ENCODE measurements at regions not wholly inside any gene's neighbourhood (a gene's known extent, or its start where the extent isn't known, plus 50 kb on each side); places are given as distances from the start of the nearest gene placed in this dataset.

DNA sequence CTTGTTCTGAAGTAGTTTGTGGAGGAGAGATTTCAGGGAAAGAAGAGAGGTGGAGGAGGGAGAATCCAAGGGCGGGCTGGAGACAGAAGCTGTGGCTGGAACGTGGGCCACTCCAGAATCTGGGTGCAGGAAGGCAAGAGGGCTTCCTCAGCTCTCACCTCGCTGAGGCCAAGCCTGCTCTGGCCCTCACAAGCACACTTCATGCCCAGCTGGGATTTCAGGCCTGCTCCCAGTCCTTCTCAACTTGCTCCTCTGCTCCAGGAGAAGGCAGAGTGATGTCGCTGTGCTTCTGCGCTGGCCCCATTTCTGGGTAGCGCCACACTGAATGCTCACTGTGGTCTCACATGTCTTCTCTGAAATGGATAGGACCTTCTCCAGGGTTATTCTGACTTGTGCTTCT, 328.8 kb downstream of the FGF9 start:
- no peak for DNase-seq (ENCODE audit: low read depth in 2 of 2, low spot score in 1 of 2)

GRCh38 chr13:22000191-22000590, 329.3 kb downstream of the FGF9 start:
- no peak for DNase-seq (ENCODE audit: low read depth in 2 of 2, low spot score in 1 of 2)

DNA sequence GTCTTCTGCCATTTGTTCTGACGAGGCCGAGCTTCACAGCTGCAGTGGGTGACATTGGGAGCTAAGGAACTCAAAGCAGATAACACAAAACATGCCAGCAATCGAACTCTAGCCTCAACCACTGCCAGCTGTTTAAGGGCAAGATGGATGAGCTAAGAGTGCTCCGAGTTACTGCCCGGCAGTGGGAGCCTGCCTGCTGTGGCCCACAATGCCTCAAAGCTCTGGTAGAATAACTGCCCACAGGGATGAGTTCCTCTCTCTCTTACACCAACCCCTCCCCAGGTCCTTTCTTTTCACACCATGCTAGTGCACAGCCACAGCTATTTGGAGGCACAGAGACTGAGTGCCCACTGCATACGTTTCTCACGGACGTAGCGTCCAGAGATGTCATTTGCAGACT, 330.5 kb downstream of the FGF9 start:
- DNase-seq (ENCODE audit: low read depth in 2 of 2, low spot score in 1 of 2): no peak

DNA sequence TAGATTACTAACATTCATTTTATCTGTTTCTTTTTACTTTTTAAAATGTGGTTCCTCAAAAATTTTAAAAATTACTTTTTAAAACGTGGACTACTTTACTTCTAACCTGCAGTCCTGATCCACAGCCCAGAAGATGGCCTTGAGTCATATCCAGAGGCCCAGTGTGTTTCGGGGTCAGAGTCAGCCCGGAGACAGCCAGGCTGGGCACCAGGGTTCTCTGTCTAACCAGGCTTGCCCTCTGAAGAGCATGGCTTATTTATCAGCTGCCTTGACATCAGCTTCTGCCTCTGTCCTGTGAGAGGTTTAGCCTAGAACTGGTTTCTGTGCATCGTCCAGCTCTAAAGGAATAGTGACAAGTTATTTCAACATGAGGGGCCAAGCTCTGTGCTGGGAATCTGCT, 332.0 kb downstream of the FGF9 start:
- DNase-seq (ENCODE audit: low read depth in 2 of 2, low spot score in 1 of 2): no peak

DNA sequence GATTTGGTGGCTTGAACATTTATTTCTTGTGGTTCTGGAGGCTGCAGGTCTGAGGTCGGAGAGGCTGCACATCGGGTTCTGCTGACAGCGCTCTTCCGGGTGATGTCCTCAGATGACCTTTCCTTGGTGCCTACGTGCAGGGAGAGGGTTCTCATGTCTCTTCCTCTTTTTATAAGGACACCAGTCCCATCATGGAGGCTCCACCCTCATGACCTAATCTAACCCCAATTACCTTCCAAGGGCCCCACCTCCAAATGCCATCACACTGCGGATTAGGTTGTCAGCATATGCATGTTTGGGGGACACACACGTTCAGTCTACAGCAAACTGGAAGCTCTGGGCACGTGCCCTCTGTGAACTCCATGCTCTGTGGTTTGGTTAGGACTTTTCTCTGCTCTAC, 338.6 kb downstream of the FGF9 start:
- DNase-seq (ENCODE audit: low read depth in 2 of 2, low spot score in 1 of 2): no peak

DNA sequence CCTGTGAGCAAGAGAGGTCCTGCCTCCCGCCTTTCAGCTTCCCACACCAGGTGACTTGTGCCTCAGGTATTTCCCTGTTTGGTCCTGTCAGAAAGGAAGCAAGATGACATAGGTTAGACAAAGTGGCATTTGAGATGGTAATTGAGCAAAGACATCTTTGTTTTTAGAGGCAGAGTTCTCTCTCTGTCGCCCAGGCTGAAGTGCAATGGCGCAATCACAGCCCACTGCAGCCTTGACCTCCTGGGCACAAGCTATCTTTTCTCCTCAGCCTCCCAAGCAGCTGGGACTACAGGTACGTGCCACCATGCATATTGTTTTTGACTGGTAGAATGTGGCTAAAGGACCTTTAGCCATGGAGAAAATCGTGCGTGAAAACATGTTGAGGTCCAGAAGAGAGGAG, 339.1 kb downstream of the FGF9 start:
- no peak for DNase-seq (ENCODE audit: low read depth in 2 of 2, low spot score in 1 of 2)

DNA sequence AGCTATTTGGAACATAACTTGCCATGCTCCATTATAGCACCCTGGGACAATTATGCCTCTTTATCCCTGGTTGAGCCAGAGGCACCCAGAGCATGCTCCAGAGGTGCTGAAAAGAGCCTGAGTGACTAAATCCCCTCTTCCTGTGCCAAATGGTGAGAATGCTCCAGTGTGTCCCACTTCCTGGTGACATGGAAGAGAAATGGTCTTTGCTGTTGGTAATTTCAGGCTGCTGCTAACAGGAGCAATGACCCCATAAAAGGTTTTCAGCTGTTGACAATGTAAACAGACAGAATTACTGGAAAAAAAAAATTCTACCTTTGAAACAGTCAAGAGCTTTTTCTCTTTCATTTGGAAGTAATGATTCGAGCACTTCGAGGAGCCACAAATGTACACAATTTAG, 341.8 kb downstream of the FGF9 start:
- no peak for DNase-seq (ENCODE audit: low read depth in 2 of 2, low spot score in 1 of 2)

GRCh38 chr13:22014469-22014868, 343.6 kb downstream of the FGF9 start:
- DNase-seq (ENCODE audit: low read depth in 2 of 2, low spot score in 1 of 2): no peak

GRCh38 chr13:22017226-22017625, 346.4 kb downstream of the FGF9 start:
- DNase-seq (ENCODE audit: low read depth in 2 of 2, low spot score in 1 of 2): no peak

DNA sequence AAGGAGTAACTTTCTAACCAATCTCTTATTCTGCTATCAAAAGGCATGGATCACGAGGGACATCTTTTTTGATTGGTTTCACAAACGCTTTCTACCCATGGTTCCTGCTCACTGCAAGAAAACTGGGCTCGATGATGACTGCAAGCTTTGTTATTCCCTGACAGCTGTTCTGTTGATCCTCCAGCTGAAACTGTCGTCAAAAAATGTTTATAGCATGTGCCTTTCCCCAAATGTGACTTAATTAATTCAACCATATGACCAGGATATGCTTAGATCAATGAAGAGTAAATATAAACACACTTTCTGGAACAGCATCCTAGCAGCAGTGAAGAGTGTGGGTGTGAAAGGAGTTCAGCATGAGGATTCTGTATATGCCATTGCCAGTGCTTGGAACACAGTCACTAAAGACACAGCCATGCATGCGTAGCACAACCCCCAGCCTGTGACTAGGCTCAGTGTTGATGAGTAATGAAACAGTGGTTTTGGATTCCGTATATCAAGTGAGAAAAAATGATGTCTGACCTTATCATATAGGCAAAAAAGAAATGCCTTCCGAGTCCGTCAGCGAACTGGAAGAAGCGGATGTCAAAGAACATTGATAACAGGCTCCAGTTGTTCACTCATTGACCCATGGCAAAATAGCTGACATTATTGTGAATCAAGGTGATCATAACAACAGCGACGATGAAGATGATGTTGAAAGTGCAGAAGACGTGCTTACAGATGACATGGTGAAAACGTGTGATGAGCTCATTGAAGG, 347.4 kb downstream of the FGF9 start:
- DNase-seq (ENCODE audit: low read depth in 2 of 2, low spot score in 1 of 2): no peak

- DNase-seq (ENCODE audit: low read depth in 2 of 2, low spot score in 1 of 2): no peak
Observed at GRCh38 chr13:22018836-22019210, 347.9 kb downstream of the FGF9 start.

- no peak for DNase-seq (ENCODE audit: low read depth in 2 of 2, low spot score in 1 of 2)
Observed at GRCh38 chr13:22024381-22024994, 353.6 kb downstream of the FGF9 start.

DNA sequence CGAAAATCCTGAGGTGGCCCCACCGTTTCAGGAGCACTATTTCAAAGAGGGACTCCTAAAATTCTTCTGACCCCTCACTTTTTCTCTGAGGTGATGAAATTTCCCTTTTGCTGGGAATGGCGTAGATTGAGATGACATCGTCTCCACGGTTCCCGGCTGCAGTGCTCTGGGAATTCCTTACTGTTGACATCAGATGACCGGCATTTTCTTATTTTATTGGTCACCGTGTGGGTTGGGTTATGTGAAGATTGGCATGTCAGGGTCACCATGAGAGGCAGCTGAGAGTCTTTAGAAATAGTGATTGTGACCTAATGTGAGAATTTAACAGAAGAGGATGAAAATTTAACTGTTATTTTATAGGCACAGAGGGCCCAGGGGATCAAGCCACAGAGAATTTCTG, 356.7 kb downstream of the FGF9 start:
- DNase-seq (ENCODE audit: low read depth in 2 of 2, low spot score in 1 of 2): no peak

- no peak for DNase-seq (ENCODE audit: low read depth in 2 of 2, low spot score in 1 of 2)
Observed at GRCh38 chr13:22028831-22029230, 358.0 kb downstream of the FGF9 start.

DNA sequence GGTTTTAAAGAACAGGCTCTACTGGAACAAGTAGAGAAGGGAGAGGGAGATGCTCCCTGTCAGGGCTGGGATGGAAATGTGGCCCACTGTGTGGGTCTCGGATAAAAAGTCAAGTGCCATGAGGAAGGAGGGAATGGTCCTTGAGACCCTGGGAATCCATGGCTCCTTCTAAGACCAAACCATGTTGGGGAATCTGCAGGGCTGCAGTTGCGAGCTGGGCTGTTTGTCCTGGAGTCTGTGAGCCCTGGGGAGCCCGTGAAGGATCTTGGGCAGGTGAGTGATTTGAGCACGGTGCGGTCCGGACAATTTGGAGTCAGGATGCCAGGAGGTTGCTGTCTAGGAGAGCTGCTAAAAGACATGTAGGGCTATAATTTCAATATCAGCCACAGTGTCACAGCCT, 359.4 kb downstream of the FGF9 start:
- no peak for DNase-seq (ENCODE audit: low read depth in 2 of 2, low spot score in 1 of 2)

GRCh38 chr13:22031702-22032286, 360.9 kb downstream of the FGF9 start:
- no peak for DNase-seq (ENCODE audit: low read depth in 2 of 2, low spot score in 1 of 2)

GRCh38 chr13:22032905-22033304, 362.0 kb downstream of the FGF9 start:
- no peak for DNase-seq (ENCODE audit: low read depth in 2 of 2, low spot score in 1 of 2)

- DNase-seq (ENCODE audit: low read depth in 2 of 2, low spot score in 1 of 2): no peak
Observed at GRCh38 chr13:22039961-22040360, 369.1 kb downstream of the FGF9 start.

DNA sequence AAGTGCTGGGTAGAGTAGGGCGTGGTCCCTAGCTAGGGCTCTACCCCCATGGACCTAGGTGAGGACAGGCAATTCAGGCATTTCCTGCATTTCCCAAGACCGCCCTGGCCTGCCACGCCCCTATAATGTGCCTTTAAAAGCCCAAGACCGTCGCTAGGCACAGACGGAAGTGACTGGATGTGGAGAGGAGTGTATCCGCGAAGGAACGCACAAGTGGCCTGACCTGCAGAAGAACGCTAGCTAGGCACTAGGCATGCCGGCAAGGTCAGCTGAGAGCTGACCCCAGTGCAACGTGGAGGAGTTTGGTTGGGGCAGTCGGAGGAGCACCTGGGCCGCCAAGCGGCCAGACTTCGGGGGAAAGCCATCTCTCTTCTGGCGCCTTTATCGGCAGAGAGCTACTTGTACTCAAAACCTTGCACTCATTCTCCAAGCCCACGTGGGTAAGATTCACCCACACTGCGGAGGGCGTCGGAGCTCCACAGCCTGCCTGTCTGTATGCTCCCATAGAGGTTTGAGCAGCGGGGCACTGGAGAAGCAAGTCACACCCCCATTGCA, 370.0 kb downstream of the FGF9 start:
- DNase-seq (ENCODE audit: low read depth in 2 of 2, low spot score in 1 of 2): no peak

GRCh38 chr13:22041741-22042140, 370.9 kb downstream of the FGF9 start:
- no peak for DNase-seq (ENCODE audit: low read depth in 2 of 2, low spot score in 1 of 2)

DNA sequence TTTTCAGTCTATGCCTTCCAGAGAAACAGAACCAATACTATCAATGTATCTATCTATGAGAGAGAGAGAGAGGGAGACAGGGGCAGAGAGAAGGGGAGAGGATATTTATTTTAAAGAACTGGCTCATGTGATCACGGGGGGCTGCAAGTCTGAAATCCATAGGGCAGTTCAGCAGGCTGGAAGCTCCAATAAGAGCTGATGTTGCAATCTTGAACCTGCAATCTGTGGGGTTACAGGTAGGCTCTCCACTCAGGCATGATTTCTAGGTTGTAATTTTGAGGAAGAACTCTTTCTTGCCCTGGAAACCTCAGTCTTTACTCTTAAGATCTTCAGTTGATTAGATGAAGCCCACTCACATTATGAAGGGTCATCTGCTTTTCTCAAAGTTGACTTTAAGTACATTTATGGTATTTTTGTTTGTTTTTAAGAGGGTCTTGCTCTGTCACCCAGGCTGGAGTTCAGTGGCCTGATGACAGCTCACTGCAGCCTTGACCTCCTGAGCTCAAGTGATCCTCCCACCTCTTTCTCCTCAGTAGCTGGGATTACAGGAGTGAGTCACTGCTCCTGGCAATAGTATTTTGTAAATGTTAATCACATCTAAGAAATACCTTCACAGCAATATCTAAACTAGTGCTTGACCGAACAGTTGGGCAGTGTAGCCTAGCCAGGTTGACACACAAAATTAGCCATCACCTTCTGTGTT, 376.4 kb downstream of the FGF9 start:
- DNase-seq (ENCODE audit: low read depth in 2 of 2, low spot score in 1 of 2): no peak

GRCh38 chr13:22047785-22048104, 376.9 kb downstream of the FGF9 start:
- no peak for DNase-seq (ENCODE audit: low read depth in 2 of 2, low spot score in 1 of 2)

Data from stimulated activated CD8-positive, alpha-beta memory T cell treated with anti-CD3 and anti-CD28 coated beads, Interleukin-4, amount 100 ng/mL, for 4 hours (primary cell).